Kidney (tissue), 13 donors: ENCODE measurements at regions not wholly inside any gene's neighbourhood (a gene's known extent, or its start where the extent isn't known, plus 50 kb on each side); places are given as distances from the start of the nearest gene placed in this dataset.

Source experiments
- DNase-seq, 5 donors: peaks; one replicate each; pipeline ENCODE4 v3.0.0-alpha.2; 2013 to 2020
- FAIRE-seq: peaks from 2 replicates; lab custom pipeline; 2012; peaks lifted over from hg19 to GRCh38; lab: Jason Lieb, UNC
- H3K27ac ChIP-seq, 2 donors: one replicate each; pipeline ENCODE4 v1.7.0; 2013; ENCODE audit warnings: low read depth in 2 of 2, low read length in 2 of 2, inconsistent platforms in 1 of 2
- H3K27me3 ChIP-seq: one replicate; pipeline ENCODE4 v1.7.1; 2013; ENCODE audit warnings: low read length, inconsistent platforms; ENCODE audit not compliant: control insufficient read depth, insufficient read depth
- H3K36me3 ChIP-seq, 3 donors: one replicate each; pipeline versions ENCODE4 v1.7.0 to v1.7.1; 2013; ENCODE audit warnings: low read length in 3 of 3, control low read depth in 1 of 3, inconsistent platforms in 1 of 3; ENCODE audit not compliant: insufficient read depth in 3 of 3, control insufficient read depth in 2 of 3
- H3K4me1 ChIP-seq, 3 donors: one replicate each; pipeline versions ENCODE4 v1.7.0 to v1.7.1; 2013; ENCODE audit warnings: low read length in 3 of 3, inconsistent platforms in 1 of 3, low read depth in 1 of 3; ENCODE audit not compliant: control insufficient read depth in 2 of 3, insufficient read depth in 2 of 3
- H3K4me3 ChIP-seq, 3 donors: one replicate each; pipeline versions ENCODE4 v1.7.0 to v1.8.1; 2013; ENCODE audit warnings: low read length in 3 of 3, control low read depth in 1 of 3, inconsistent platforms in 1 of 3
- H3K9ac ChIP-seq, 3 donors: one replicate each; pipeline versions ENCODE4 v1.7.0 to v1.7.1; 2013; ENCODE audit warnings: low read length in 3 of 3, control low read depth in 1 of 3, inconsistent platforms in 1 of 3
- H3K9me3 ChIP-seq, 3 donors: one replicate each; pipeline versions ENCODE4 v1.7.0 to v1.7.1; 2013; ENCODE audit warnings: low read length in 3 of 3, control low read depth in 1 of 3, inconsistent platforms in 1 of 3; ENCODE audit not compliant: control insufficient read depth in 2 of 3, insufficient read depth in 1 of 3
- intact Hi-C: fragments of 100-400 bp; cut with DNase I; formaldehyde crosslinking; loops from one replicate; pipeline ENCODE4 v1.11.1; 2022
- TF ChIP-seq, protein P1 (sequence below): IDR thresholded peaks from 3 replicates; pipeline ENCODE4 v1.5.1; 2012; ENCODE audit warnings: mild to moderate bottlenecking, moderate library complexity, borderline replicate concordance; ENCODE audit not compliant: insufficient read depth; ENCODE audit errors: extremely low read depth
- donor health status: control.
- donor health status: control.
- donor health status: control.
- donor health status: control.
- donor health status: control.
- donor health status: DM: yes; HTN: yes; CAD: no.
- donor health status: Normal renal cell carcinoma (clear cell type).

DNA sequence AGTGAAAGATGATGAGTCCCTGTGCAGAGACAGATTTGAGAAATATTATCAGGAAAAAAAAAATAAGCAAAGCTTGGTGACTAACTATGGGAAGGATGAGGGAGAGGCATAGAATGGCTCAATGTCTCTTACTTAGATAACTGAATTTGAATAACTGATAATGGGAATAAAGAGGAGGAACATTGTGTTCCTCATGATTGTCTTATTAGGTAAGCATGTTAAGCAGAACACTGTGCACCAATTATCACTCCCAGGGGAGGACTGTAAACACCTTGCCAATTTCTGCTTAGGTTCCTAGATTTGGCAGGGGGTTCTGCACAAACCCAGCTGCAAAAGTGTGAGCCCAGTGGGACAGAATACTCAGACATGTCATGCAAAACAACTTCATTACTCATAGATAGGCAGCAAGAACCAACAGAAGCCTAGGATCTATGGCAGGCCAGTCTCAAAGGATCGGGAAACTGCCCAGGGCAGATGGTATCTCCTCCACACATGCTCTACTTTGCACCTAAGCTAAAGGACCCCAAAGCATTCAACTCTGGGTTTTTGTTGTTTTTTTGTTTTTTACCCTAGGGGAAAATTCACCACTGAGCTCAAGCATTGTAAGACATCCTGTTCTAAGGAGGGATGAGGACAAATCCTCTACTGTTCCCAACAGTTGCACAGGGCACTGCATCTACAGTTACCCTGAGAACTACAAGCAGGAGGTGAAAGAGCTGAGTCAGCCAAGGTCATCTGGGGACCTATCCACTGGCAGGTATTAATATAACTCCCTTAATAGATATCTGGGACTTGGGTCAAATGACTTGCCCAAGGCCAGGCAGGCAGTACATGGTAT, 907.0 kb downstream of the RAPGEF2 start:
- Histone ChIP-seq H3K4me3 (no peak overlapping the region), H3K27me3 (no peaks in the 10 kb centered on the region), H3K4me1 (no peaks in the 10 kb centered on the region), H3K36me3 (no peaks in the 10 kb centered on the region), H3K9ac (no peak overlapping the region), H3K9me3 (no peaks in the 10 kb centered on the region), H3K27ac (no peak overlapping the region)
- intact Hi-C loops: no loop called here
- no peak for DNase-seq
- TF ChIP-seq, protein P1, sequence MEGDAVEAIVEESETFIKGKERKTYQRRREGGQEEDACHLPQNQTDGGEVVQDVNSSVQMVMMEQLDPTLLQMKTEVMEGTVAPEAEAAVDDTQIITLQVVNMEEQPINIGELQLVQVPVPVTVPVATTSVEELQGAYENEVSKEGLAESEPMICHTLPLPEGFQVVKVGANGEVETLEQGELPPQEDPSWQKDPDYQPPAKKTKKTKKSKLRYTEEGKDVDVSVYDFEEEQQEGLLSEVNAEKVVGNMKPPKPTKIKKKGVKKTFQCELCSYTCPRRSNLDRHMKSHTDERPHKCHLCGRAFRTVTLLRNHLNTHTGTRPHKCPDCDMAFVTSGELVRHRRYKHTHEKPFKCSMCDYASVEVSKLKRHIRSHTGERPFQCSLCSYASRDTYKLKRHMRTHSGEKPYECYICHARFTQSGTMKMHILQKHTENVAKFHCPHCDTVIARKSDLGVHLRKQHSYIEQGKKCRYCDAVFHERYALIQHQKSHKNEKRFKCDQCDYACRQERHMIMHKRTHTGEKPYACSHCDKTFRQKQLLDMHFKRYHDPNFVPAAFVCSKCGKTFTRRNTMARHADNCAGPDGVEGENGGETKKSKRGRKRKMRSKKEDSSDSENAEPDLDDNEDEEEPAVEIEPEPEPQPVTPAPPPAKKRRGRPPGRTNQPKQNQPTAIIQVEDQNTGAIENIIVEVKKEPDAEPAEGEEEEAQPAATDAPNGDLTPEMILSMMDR: no peak
- no peak for FAIRE-seq

DNA sequence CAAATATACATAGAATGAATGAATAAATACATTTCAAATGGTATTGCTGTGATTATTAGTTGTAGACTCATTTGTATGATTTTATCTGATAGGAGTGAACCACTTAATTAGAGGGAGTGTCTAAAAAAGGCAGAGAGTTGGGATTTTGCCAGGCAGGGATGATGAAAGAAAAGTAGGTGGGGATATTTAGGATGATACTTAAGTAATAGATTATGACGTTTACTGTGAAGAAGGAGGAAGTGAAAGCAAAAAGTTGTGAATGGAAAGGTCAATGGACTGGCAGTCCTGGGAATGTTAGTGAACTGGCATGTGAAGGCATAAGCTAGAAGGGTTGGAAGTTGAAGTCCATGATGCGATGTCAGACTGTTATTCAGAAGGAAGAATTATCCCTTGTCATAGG, 917.1 kb downstream of the RAPGEF2 start:
- Histone ChIP-seq H3K9ac (no peak overlapping the region), H3K4me1 (no peaks in the 10 kb centered on the region), H3K36me3 (no peaks in the 10 kb centered on the region), H3K9me3 (no peaks in the 10 kb centered on the region), H3K27ac (no peak overlapping the region), H3K27me3 (no peaks in the 10 kb centered on the region), H3K4me3 (no peak overlapping the region)
- DNase-seq (no peak), FAIRE-seq (no peak)
- TF ChIP-seq, protein P1: no peak
- intact Hi-C loops: no loop called here

DNA sequence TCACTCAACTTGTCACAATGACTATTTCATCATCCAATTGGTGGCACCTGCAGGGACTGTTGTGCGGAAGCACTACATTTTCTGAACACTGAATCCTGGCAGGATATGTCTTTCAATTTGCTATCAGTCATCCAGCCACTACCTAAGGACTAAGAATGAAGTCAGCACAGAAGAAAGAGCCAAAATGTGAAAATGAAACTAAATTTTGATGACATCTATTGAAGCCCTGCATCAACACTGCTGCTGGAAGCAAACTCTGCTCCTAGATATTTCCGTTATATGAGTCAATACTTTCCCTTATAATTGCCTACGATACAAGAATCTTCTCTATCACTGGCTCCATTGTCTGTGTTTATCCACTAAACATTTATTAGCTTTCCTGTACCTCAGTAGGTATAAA, 917.9 kb downstream of the RAPGEF2 start:
- H3K9ac ChIP-seq: no peak overlapping the region
- DNase-seq (no peak), FAIRE-seq (no peak)
- H3K4me1 ChIP-seq: no peaks in the 10 kb centered on the region
- no peaks in the 10 kb centered on the region for H3K36me3 ChIP-seq
- TF ChIP-seq, protein P1: no peak
- no peaks in the 10 kb centered on the region for H3K27me3 ChIP-seq
- H3K9me3 ChIP-seq: no peaks in the 10 kb centered on the region
- H3K4me3 ChIP-seq: no peak overlapping the region
- intact Hi-C loops: no loop called here
- no peak overlapping the region for H3K27ac ChIP-seq
